ENCODE measurements at regions not wholly inside any gene's neighbourhood (a gene's known extent, or its start where the extent isn't known, plus 50 kb on each side); places are given as distances from the start of the nearest gene placed in this dataset.
"Not testable (repeated sequence)": the region's sequence is repeated elsewhere in the genome, so short reads cannot be mapped to it uniquely, and the experiment has no call there.

DNA sequence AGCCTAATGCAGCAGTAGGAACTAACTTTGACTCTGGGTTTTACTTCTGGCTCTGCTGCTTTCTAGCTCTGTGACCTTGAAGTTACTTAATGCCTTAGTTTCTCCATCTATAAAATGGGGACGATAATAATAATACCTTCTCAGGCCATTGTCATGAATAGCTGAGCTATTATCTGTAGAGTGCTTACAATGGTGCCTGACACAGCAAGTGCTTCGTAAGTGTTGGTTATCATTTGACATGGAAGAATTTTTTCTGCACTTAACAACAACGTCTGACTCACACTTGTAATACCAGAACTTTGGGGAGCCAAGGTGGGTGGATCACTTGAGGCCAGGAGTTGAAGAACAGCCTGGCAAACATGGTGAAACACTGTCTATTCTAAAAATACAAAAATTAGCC, 140.5 kb downstream of the ARL4A start:
- DNase-seq (ENCODE audit: low spot score) = no peak

DNA sequence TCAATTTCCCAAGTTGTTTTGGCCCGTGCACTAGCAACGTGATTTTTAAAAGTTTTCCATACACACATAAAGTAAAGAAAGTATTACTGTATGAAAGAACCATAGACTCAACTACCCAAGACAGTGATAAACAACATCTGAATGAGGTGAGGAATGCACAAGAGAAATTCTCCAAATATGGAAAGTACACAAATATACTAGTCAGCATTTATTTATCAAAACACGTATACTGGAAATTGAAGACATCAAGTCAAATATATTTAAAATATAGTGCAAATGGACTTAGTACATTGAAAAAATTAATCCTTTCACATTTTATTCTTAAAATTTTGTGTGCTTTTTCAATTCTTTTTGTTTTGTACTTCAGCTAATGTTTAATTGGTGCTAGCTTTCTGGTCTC, 143.6 kb downstream of the ARL4A start:
- DNase-seq (ENCODE audit: low spot score) = no peak

DNA sequence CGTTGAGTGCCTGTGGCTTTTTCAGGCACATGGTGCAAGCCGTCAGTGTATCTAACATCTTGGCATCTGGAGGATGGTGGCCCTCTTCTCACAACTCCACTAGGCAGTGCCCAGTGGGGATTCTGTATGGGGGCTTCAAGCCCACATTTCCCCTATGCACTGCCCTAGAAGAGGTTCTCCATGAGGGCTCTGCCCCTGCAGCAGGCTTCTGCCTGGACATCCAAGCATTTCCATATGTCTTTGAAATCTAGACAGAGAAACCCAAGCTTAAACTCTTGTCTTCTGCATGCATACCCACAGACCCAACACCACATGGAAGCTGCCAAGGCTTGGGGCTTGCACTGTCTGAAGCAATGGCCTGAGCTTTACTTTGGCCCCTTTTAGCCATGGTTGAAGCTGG, 146.4 kb downstream of the ARL4A start:
- DNase-seq (ENCODE audit: low spot score) = no peak

DNA sequence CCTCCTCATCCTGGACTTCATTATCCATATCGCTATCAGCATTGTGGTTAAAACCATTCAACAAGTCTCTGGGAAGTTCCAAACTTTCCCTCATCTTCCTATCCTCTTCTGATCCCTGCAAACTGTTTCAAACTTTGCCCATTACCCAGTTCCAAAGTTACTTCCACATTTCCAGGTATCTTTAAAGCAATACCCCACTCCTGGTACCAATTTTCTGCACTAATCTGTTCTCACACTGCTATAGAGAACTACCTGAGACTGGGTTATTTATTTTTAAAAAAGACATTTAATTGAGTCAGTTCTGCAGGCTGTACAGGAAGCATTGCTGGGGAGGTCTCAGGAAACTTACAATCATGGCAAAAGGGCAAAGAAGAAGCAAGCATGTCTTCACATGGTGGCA, 147.3 kb downstream of the ARL4A start:
- no peak for DNase-seq (ENCODE audit: low spot score)

DNA sequence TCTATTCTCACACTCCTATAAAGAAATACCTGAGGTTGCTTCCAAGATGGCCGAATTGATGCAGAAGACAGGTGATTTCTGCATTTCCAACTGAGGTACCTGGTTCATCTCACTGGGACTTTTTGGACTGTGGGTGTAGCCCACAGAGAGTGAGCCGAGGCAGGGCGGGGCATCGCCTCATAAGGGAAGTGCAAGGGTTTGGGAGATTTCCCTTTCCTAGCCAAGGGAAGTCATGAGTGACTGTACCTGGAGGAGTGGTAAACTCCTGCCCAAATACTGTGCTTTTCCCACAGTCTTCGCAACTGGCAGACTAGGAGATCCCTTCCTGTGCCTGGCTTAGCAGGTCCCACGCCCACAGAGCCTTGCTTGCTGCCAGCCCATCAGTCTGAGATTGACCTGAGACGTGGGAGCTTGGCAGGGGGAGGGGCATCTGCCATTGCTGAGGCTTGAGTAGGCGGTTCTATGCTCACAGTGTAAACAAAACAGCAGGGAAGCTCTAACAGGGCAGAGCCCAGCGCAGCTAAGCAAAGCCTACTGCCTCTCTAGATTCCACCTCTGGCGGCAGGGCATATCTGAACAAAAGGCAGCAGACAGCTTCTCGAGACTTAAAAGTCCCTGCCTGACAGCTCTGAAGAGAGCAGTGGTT, 152.2 kb downstream of the ARL4A start:
- DNase-seq (ENCODE audit: low spot score) = no peak

DNA sequence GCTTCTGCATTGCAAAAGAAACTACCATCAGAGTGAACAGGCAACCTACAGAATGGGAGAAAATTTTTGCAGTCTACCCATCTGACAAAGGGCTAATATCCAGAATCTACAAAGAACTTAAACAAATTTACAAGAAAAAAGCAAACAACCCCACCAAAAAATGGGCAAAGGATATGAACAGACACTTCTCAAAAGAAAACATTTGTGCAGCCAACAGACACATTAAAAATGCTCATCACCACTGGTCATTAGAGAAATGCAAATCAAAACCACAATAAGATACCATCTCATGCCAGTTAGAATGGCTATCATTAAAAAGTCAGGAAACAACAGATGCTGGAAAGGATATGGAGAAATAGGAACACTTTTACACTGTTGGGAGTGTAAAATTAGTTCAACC, 157.3 kb downstream of the ARL4A start:
- DNase-seq (ENCODE audit: low spot score) = not testable (repeated sequence)

DNA sequence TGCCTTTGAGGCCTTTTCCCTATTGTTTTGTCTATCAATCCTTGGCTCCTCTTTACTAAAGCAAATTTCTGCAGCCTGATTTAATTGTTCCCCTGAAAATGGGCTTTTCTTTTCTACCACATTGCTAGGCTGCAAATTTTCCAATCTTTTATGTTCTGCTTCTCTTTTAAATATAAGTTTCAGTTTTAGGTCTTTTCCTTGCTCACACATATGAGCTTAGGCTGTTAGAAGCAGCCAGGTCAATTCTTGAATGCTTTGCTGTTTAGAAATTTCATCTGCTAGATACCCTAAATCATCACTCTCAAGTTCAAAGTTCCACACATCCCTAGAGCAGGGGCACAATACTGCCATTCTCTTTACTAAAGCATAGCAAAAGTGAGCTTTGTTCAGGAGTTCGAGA, 159.6 kb downstream of the ARL4A start:
- no peak for DNase-seq (ENCODE audit: low spot score)

DNA sequence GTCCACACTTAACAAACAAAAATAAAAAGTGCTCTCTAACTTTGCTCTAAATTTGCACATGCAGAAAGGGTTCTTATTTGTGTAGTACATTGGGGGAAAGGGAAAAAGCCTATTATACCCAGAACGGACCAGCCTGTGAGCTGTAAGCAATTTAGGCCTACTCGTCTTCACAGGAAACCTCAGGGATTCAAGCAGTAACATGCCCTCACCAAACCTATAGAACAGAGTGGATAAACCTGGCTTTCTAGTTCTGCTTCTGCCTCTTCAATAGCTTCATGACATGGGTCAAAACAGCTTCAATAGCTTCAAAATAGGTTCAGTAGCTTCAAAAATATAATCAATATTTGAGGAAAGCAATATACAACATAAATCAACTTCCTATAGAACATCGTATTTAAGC, 163.7 kb downstream of the ARL4A start:
- DNase-seq (ENCODE audit: low spot score) = no peak

DNA sequence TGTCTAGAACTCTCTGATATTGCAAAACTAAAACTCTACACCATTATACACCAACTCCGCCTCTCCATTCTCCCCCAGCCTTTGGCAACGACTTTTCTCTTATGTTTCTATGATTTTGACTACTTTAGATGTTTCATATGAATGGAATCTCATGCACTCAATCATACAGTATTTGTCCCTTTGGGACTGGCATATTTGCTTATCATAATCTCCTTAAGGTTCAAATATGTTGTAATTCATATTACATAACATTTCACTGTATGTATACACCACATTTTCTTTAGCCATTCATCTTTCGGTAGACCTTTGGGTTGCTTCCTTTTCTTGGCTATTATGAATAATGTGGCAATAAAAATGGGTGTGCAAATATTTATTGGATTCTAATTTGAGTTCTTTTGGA, 164.4 kb downstream of the ARL4A start:
- no peak for DNase-seq (ENCODE audit: low spot score)

DNA sequence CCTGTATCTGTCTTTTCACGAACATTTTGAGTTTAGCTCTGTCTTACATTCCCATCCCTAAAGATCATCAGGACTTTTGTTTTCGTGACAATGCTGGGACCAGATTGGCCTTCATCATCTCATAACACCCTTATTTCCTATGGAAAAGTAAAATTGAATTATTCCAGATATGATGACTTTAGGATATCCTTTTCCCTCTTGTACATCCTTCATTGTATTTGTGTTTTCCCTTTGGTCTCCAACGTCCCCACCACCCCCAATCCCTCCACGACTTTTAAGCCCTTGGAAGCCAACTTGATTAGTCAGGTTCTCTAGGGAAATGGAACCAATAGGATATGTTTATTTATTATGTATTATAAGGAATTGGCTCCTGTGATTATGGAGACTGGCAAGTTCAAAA, 167.6 kb downstream of the ARL4A start:
- no peak for DNase-seq (ENCODE audit: low spot score)

DNA sequence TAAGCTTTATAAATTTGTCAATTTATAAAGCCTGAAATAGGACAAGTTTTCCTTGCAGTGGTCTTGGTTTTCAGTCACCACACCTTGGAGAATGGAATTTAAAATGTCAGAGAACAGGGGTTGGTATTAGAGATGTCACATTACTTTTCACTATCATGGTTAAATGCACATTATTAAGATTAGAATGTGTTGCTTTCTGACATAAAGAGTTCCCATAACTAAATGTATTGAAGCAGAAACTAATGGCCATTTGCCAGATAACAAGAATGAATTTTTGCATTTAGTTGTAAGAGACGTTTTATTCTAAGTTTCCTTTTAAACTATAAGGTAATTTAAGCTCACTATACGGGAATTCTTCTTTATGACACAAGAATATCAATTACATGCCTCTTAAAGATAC, 172.3 kb downstream of the ARL4A start:
- no peak for DNase-seq (ENCODE audit: low spot score)

DNA sequence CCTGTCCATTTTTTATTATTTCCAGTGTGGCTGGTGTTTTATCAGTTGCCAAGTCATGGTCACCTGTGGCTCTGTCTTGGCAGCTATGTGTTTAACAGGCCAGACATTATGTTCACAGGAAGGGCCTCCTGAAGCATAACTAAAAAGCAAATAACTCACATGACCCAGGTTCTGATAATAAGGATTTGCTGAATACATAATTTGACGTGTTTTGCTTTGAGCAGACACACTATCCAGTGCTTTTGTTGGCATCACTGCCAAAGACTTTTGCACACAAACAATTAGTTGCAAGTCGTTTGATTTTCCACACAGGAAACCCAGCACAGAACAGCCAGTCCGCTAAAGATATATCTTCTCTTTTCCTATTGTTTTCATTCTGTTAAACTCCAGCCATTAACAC, 173.6 kb downstream of the ARL4A start:
- no peak for DNase-seq (ENCODE audit: low spot score)

DNA sequence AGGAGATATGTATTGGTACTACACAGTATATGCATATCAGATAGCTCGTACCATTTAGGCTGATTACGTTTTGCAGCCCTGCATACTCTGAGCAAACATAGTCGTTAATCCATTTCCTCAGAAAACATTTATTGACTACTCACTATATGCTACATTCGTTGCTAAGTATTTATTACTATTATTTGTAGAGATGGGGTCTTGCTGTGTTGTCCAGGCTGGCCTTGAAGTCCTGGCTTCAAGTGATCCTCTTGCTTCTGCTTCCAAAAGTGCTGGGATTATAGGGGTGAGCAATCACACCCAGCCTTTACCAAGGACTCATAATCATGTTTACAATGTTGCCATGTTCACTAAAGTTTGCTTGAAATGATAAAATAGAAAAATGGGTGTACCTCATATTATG, 174.7 kb downstream of the ARL4A start:
- DNase-seq (ENCODE audit: low spot score) = no peak

DNA sequence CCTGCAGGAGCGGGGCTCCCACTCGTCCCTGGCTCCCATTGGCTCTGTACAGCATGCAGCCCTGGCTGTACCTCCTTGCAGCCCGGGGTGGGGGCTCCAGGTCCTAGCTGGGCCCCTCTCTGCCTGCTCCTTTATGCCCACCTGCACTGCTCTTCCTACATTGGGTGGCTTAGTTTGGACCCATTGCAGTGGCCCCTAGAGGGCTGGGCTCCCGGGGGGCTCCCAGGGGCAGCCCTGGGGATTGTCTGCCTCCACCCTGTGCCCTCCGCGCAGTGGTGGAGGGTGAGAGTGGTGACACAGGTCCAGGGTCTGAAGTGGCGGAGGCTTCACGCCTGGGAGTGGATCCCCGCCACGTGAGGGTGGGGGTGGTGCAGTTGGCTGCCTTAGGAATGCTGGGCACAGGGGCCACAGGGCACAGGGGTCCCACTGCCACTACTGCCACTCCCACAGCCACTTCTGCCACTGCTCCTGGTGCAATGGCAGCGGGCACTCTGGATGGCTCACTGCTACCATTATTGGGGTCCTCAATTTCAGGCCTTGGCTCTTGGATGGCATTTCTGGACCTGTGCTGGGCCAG, 177.1 kb downstream of the ARL4A start:
- no peak for DNase-seq (ENCODE audit: low spot score)

DNA sequence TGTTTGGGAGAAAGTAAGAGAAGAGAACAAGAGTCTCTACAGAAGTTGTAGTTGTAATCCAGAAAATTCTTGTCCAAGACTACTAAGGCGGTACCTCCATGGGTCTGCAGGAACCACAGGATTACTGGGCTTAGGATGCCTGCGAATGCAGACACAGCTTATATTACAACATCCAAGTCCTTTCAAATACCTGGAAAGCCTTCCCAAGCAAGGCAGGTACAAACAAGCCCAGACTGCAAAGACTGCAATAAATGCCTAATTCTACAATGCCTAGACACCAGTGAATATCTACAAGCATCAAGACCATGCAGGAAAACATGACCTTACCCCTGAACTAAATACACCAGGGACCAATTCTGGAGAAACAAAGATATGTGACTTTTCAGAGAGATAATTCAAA, 178.2 kb downstream of the ARL4A start:
- DNase-seq (ENCODE audit: low spot score) = no peak

DNA sequence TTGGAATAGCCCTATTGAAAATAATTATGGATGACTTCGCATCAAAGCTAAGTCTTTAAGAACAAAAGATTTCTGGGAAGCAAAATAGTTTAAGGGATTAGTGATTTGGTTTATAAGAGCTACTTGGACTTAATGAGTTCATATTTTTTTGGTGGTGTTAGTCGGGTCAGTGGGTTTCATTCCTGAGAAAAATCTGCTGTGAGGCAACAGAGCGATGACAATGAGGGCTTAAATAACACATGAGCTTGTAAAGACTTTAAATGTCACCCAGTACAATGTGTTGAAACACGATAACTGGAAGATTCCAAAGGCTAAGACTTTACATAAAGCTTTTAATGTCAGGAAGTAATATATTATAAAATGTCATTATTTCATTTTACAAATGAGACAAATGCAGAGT, 178.8 kb downstream of the ARL4A start:
- DNase-seq (ENCODE audit: low spot score) = no peak

DNA sequence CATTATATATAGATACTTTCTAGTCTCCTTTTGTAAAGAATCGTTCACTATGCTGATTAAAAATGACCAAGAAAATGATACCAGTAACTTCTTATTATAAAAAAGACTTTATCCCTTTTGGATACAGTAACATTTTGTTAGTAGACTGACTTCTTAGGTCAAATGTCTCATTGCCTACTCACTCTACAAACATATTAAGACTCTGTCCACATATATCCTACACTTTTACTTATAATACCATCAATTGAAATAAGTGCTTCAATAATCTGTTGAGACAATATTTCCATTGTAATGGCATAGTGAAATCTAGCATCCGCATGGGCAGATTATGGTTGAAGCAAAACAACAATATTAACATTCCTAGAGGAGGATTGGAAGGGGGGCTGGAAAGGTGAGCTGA, 180.6 kb downstream of the ARL4A start:
- DNase-seq (ENCODE audit: low spot score) = no peak

DNA sequence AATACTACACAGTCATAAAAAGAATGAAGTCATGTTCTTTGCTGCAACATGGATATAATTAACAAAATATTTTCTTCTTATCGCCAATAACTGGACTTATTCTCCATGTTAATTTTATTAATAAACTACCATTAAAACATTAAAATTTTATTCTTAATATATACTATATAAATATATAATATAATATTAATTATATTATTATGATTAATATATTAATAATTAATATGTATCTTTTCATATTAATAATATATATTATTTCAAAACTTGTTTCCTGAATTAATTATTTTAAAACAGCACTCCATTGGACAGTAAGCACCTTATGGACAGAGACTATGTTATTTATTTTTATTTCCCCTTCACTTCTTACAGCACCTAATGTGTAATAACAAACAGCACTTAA, 182.8 kb downstream of the ARL4A start:
- DNase-seq (ENCODE audit: low spot score) = no peak

DNA sequence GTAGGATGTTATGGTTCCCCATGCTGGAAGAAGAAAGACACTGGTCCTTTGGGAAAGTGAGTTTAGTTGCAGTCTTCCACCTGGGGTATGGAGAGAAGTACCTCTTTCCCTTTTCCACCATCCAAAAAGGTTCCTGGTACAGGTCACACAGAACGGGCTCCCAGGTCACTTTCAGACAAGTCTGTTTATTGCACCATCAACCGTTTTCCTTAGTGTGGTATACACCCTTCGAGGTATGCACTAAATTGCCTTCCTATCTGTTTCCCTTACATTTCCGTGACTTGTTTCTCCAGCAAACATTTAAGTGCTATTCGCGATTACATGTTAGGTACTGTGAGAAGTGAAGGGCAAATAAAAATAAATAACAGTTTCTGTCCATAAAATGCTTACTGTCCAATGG, 185.1 kb downstream of the ARL4A start:
- DNase-seq (ENCODE audit: low spot score) = no peak

DNA sequence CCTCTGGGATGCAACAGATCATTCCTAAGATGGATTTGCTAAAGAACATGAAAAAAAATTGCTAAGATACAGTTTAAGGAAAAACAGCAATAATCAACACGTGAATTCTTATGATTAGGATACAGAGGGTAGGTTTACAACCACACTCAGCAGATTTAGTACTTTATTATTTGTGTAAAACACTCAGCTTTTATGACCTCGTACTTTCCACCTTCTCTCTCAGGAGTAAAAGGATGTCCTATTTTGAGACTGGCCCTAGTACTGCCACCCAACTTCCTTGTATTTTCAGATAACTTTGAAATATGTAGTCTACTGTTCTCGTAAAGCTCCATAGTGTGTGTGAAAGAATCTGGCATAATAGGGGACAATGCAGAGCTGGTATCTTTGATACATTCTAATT, 186.1 kb downstream of the ARL4A start:
- DNase-seq (ENCODE audit: low spot score) = no peak

DNA sequence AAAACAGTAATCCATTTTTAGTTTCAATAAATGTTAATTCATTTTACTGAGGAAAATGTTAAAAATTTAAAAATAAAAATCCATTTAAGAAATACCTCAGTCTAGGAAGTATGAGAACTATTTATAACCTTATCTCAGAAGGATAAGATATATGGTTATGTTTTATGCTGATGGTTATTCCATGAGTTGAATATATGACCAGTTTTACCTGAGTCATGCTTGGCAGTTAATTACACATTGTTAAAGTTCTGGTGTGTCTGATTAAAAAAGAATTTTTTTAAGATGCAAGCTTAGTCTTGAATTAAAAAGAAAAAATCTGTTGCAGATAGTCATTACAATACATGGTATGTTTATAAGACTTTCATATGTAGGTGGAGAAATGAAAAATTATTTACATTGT, 191.7 kb downstream of the ARL4A start:
- DNase-seq (ENCODE audit: low spot score) = no peak

DNA sequence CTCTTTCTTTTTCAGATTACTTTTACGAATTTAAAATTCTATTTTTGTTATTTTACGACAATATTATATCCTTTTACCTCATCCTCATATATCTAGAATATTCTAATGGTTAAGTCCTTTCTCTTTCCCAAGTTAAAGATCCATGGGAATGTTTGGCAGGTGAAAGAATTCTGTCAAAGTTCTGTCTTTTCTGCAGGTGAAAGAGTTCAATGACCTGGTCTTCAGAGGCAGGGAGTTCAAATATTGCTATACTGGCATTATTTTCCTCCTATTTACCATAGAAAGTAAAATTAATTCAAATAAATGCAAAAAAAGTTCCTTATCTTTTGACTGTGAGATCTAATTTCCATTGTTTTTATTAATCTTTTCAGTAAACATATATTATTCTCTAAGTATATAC, 194.3 kb downstream of the ARL4A start:
- DNase-seq (ENCODE audit: low spot score) = no peak

DNA sequence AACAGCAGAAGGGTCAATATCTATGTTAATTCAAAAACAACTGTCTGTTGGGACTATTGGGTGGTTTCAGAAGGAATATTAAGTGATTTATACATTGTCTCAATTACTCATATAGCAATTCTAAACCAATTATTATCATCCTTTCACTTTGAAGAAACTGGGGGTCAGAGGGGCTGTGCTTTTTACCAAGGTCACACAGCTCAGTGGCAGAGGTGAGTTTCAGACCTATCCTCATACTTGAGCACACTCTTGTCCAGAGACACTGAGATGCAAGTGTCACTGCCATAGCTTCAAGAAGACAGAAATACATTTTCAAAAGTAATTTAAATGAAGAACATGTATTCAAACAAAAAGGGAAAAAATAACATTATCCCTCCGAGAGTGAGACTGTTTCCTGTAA, 195.3 kb downstream of the ARL4A start:
- no peak for DNase-seq (ENCODE audit: low spot score)

DNA sequence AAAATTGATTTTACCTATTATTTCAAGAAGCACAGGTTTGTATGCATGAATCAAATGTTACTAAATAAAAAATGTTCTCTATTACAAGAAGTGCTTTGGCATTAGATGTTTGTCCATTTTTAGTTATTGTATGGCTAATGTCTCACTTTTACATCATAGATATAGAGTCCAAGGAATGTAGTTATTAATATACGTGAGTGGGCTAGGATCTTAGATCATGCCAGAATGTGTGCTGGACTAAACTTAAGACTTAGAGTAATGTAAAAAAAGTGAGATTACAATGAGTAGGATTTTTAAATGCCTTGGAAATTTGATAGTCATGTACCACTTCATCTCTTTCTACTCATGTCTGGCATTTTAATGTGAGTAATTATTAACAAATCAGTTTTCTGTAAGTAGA, 196.6 kb downstream of the ARL4A start:
- no peak for DNase-seq (ENCODE audit: low spot score)
